ENCODE measurements at regions not wholly inside any gene's neighbourhood (a gene's known extent, or its start where the extent isn't known, plus 50 kb on each side); places are given as distances from the start of the nearest gene placed in this dataset.
"Not testable (repeated sequence)": the region's sequence is repeated elsewhere in the genome, so short reads cannot be mapped to it uniquely, and the experiment has no call there.

DNA sequence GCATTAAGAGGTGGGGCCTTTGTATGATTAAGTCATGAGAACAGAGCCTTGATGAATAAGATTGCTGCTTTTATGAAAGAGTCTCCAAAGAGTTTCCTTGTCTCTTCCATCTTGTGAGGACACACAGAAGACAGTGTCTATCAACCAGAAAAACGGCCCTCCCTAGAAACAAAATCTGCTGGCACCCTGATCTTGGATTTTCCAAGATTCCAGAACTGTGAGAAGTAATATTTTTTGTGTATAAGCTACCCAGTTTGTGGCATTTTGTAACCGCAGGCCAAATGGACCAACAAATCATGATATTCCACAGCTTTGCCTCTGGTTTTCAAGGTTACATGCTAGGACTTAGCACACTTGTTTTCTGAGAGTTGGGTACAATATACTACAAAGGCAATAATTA is 687.8 kb downstream of the TDRD15 start:
- DNase-seq: no peak

DNA sequence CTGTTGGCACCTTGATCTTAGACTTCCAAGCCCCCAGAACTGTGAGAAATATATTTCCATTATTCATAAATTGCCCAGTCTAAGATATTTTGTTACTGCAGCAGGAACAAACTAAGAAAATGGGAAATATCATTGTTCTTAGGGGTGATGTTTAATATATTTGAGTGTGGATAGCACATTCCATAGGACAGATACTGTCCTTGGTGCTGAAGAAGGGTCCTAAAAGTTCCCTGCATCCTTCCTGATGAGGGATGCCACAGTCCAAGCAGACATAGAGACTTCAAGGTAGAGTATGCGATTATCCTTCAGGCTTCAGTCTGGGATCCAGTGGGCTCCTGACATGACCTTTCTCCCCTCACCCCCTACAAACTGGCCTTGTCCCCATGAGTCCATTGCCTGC is 689.0 kb downstream of the TDRD15 start:
- no peak for DNase-seq

DNA sequence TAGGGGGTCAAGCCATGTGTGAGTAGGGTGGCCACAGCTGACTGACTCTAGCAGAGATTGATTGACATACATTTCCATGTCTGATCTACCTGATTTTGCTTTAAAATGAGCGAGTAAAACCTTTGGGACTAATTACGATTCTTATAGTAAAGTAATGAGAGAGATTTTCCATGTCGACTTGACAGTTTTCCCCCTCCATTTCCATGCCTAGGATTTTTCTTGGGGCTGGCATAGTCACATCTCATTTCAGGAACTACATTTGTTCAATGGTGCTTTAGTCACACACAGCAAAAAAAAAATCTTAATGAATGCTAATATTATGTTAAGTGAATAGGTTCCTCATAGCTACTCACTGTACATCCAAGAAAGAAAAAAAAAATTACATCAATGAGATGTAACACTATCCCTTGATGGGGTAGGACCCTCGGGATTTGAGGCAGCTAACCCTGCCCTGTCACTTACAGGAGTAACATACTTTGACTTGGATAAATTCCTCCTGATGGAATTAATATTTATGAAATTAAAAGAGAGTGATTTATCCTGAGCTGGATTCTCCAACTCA is 690.9 kb downstream of the TDRD15 start:
- DNase-seq: no peak

DNA sequence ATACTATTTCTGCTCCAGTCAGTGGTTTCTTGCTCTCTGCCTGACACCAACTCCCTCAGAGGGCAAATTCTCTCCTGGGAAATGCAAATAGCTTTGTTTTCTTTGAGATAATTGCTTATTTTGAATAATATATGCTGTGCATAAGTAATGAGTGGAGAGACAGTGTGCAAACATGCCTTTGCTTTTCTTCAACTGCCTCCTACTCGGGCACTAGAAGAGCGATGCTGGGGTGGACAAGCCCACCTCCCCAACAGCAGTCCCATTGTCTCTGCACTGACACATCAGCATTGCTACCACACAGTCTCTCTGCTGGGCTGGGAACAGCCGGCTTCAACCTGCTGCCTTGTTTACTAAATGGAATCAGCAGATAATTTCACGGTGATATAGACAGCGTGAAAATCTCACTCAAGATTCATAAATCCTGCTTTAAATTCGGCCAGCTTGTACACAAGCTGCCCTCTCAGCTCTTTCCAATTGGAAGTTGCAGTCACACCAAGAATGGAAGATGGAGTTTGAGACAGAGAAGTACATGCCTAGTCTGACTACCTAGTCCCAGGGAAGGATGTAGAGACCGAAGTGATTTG is 694.5 kb downstream of the TDRD15 start:
- no peak for DNase-seq

DNA sequence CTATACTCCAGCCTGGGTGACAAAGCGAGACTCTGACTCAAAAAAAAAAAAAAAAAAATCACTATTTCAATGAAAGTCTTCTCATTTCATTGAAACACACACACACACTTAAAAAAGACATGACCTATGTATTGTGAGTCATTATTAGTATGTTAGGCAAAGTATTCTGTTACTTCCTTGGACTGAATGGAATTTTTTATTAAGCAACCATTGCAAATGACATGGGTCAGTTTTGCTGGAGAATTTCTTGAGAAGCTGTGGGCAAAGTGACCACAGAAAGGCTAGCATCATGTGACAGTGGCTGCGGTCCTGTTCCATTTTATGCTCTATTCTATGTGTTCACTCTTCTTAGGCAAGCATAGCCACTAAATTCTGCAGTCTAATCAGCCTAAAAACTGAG is 695.7 kb downstream of the TDRD15 start:
- DNase-seq: no peak

DNA sequence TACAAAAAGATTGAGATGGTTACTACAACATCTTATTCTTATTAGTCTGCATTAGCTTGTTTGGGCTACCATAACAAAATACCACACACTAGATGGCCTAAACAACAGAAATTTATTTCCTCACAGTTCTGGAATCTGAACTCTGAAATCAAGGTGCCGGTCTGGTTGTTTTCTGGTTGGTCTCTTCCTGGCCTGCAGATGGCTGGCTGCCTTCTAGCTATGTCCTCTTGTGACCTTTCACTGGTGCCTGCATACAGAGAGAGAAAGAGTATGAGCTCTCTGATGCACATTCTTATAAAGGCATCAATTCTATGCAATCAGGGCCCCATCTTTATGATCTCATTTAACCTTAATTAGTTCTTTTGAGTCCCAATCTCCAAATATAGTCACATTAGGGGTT is 696.5 kb downstream of the TDRD15 start:
- no peak for DNase-seq

DNA sequence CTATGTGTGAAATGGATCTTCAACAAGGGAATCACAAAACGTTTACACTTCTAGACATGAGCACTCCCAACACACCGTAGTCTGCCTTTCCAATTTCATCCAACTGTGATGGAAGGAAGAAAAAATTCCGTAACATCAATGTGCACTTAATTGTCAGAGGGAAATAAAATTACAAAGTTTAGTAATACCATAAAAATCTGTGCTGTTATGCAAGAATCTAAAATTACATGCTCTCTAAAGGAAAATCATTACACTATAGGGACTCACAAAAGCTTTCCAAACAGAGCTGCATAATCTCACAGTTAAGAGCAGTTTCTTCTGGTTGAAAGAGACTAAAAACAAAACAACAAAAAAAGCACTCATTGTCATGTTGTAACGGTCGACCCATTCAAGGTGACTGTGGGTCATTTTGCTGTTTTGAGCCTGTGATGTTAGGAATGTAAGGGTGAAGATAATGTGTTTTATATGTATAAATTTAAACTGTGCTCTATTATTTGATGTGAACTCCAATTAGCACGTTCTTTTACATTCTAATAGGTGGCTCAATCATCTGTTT is 698.0 kb downstream of the TDRD15 start:
- DNase-seq: no peak

DNA sequence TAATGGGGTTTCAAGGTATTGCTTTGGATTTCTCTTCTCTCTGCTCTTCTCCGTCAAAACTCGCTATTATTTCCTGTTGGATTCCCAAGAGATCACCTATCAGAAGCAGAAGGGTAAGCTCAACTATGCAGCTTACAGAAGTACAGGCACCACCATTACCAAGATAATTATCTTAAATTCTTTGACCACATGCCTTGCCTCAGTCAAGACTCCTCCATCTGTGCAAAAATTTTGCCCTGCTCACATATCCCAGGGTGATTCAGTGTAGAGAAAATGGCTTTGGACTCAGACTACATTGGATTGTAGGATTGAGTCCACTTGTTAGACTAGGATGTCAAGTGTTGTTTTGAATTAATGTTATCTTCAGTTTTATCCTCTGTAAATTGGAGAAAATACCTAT is 698.7 kb downstream of the TDRD15 start:
- DNase-seq: no peak

DNA sequence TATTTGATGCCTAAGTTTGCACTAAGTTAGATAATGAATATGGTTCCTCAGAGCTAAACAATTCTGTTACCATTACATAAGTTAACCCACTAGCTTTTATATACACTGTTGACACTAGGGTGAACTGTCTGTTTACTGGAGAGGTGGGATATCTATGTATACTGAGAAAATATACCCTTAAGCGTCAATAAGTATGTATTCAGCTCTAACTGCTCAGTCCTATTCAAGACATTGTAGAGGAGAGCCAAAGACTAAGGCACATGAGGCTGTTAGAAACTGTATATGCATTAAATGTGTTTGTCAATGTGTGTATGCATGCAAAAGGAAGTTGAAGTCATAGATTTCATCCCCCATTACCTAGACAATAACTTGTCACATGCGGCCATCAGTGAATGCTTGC is 710.0 kb downstream of the TDRD15 start:
- DNase-seq: no peak

DNA sequence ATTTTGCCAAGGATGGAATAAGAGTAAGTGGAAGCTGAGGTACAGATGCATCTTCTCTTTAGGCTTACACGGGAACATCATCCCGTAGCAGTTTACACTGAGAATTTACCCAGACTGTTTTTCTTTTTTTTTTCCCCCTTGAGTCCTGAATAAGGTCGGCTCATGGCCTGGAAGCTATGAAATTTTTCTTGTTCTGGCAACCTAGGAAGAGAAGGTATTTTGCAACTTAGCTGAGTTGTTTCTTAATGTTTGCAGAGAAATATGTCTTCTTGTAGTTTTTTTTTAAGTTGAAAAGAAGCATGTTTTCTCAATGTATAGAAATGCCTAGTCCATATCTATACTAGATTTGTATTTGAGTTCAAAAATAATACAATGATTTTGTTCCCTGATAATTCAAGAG is 712.5 kb downstream of the TDRD15 start:
- DNase-seq: no peak

DNA sequence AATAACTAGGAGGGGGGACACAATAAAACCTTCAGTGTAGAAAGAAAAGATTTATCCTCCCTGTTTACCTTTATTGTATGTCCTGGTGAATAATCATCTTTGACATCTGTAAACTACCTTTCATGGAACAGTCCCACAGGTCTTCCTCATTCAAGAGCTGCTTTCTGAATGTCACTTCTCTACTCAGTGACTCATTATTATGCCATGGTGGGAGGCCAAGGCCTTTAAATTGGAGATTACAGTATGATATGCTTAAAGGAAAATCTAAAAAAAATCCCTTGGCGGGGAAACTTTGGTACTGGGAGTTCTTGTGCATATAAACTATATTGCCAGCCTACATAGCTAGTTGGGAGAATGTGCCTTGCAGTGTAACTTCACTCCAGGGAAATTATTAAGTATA is 713.0 kb downstream of the TDRD15 start:
- DNase-seq: no peak

DNA sequence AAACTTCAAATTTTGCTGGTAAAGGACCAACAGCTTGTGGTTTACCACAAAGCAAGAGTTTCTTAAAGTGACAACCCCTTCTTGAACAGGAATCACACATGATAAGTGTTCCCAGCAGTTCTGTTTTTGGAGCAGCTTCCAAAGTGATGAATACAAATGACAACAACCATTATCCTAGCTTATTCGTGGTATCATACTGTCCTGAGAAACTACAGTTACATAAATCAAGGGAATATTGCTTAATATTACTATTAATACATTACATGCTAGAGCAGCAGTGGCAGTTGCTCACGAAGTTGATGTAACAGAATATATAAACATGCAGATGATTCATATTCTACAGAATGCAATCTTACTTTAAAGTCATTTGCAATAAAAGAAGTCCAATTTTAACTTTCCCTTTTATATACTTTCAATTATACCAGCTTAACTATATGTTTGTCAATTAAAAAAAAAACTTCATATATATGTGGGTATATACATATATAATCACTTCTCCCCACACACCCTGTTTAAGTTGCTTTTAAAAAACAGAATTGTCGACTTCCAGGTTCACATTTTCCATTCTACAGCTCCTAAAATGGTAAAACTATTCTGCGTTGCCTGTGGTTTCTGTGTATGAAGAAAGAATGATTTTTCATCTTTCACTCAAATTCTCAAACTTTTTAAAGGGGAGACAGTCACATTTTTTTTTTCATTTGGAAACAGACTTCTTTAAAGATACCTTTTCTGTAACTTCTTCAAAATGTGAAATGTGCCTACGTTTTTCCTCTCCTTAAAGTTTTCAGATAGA is 713.6 kb downstream of the TDRD15 start:
- DNase-seq: no peak

DNA sequence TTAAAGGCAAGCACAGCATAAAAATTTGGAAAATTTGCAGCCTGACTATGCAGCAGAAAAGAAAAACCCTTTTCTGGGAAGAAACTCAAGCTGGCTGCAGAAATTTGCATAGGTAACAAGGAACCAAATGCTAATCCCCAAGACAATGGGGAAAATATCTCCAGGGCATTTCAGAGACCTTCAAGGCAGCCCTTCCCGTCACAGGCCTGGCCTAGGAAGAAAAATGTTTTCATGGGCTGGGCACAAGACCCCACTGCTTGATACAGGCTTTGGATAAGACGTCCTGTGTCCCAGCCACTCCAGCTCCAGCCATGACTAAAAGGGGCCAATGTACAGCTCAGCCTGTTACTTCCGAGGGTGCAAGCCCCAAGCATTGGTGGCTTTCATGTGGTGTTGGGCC is 717.6 kb downstream of the TDRD15 start:
- no peak for DNase-seq

DNA sequence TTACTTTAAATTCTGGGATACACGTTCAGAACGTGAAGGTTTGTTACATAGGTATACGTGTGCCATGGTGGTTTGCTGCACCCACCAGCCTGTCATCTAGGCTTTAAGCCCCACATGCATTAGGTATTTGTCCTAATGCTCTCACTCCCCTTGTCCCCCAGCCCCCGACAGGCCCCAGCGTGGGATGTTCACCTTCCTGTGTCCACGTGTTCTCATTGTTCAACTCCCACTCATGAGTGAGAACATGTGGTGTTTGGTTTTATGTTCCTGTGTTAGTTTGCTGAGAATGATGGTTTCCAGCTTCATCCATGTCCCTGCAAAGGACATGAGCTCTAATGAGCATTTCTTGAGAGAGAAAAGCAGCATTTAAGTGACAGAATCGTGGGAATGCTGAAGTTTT is 726.6 kb downstream of the TDRD15 start:
- not testable (repeated sequence) for DNase-seq

DNA sequence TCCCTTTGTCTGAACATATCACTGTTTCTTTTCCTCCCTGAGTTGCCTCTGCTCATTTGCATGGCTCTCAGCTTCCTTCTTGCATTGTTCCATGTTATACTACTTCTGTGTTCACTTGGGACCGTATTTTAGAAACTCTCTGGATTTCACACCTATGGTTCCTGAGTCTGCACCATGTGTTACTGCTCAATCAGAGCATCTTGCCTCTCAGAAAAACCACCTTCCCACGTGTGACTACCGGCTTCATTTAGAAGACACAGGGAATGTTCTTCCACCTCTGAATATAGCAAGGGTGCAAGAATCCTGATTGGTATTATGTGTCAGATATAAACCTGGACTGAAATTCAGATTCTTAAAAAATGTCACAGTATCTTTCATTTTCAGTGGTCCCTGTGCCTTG is 731.2 kb downstream of the TDRD15 start:
- DNase-seq: no peak

DNA sequence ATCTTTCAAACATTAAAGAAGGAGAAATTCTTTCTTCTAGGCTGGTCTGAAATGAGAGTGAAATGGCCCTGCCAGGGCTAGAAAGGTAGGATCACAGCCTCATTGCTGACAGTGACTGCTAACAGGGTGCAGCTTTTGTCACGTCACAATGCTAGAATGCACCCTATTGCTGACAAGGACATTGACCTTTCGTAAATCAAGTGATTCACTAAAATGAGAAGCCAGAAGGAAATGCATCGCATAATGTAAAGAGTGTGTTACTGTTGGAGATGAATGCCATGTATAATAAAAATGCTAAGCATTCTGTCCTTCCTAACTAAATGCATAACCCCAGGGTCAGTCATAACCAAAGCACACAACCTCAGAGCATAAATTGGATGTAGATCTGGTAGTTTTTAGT is 732.9 kb downstream of the TDRD15 start:
- no peak for DNase-seq

DNA sequence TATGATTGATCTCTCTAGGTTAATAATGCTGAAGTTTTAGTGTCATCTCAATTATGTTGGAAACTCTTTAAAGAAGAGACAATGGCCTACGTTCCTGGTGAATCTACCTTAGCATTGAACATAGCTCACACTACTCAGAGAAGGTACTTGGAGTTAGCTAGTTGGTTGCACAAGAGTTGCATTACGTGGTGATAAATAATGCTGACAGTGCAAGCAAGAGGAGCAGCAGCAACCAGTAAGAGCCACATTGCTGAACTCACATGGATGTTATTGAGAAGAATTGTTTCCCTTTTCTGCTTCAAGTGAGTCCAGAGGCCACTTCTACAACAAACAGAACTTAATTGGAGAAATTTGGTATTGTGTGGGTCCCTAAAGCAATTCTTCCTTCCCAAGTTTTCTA is 737.1 kb downstream of the TDRD15 start:
- DNase-seq: no peak

DNA sequence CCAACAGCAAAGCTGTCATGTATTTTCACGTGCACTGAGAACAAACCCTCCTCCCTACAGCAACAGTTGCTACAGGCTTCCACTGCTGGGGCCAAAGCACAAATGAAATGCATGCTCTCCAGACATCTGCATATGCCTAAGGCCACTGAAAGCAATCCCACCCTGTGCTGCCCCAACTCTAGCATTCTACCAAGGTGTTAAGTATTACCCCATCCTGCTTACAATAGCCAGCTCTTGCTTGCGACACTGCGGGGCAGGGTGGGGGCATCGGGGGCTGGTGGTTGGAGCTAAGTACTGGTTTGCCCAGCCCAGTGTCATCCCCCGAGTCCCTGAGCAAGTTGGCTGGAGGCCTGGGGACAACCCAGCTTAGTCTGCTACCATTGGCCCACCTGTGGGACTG is 742.5 kb downstream of the TDRD15 start:
- no peak for DNase-seq

DNA sequence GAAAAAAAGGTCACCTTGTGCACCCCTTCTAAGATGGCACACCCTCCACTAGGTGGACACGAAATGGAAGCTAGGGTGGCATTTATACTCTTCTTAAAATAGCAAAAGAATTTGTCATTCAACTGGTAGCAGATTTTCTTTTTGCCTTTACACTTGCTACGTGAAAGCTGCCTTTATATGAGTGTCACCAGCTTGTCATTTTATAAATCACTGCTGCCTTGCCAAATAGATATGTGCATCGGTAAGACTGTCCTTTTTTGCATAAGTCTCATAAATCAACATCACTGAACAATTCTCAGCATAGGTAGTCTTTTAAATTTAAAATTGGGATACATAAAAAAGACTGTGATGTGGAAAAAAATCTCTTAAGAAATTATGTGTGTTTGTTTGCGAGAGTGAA is 764.1 kb downstream of the TDRD15 start:
- no peak for DNase-seq

DNA sequence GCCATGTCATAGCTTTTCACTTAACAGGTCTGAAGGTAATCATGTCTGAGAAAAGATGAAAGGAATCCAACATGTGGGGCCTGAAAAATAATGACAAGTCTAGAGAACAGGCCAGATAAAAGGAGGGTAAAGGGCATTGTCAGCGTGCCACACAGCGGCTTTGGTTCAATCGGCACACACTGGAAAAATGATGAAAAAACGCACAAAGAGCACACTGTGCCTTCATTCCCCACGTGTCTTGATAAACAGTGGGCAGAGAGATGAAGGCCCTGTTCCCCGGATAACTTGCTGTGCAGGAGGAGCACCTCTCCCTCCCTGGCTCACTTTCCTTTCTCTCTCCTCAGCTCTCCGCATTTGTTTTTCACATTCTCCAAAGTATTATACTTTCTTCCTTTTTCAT is 766.3 kb downstream of the TDRD15 start:
- DNase-seq: no peak

DNA sequence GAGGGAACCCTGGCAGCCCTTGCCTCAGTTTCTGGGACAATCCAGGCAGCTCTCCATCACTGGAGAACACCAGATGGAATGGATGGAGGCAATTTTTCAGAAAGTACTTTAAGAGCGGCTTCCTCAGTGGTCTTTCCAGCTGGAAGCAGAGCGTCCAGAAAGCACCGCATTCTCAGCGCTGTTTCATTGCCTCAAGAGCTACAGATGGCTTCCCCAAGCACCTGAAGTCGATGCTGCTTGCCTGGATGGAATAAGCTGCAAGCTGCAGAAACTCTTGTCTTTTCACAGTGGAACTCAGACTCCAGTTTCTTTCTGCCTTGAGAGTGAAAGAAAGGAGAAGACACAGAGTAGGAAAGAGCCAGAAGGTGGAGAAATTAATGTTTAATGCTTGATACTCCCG is 766.9 kb downstream of the TDRD15 start:
- no peak for DNase-seq

DNA sequence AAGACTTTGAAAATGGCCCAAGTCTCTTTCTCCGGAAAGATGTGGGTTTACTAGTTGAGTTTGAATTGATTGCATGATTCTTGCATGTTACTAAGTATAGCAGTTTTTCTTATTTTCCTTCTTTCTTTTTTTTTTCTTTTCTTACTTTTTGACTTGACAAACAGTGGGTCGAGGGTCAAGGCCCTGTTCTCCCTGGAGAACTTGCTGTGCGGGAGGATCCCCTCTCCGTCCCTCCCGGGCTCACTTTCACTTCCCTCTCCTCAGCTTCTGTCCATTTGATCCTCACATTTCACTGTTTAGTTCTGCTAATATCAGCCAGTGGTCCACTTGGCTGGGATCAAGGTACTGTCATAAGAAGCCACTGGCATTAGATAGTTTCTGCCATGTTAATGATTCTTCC is 767.4 kb downstream of the TDRD15 start:
- no peak for DNase-seq

DNA sequence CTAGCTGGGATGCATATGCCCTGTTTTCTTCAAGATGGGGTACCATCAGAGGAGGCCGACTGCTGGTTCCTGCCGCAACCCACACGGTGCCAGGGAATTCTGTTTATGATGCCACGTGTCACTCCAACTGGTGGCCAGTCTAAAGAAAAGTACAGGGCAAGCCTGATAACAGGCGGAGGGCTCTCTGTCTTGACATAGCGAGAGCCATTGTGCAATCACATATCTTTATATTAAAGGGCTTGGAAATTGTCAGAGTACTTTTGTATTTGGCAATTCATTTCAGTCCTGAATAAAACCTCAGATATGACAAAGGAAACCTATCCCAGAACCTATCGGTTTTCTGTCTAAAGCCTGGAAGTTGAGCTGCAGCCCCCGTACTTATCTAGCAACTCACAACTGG is 768.4 kb downstream of the TDRD15 start:
- DNase-seq: no peak

DNA sequence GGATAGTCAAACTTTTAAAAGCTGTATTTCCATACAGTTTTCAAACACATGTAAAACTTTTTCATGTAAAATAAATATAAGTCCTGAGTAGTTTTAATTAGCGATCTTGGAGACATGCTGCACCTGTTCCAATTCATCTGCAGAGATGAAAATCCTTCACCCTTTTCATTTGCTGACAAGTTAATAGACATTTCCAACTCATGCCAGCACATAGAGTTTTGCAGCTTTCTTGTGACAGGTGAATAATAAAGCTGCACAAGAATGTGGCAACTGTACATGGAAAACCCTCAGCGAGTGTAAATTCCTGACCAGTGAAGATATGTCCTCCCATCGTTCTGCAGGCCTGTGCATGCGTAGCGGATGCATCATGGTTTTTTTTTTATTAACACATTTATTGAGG is 771.4 kb downstream of the TDRD15 start:
- no peak for DNase-seq
